H1 (cell line): ENCODE measurements at regions not wholly inside any gene's neighbourhood (a gene's known extent, or its start where the extent isn't known, plus 50 kb on each side); places are given as distances from the start of the nearest gene placed in this dataset.

Experiments
- CHD2 ChIP-seq: IDR thresholded peaks from 2 replicates; pipeline ENCODE4 v1.6.1; 2012; ENCODE audit warnings: low read length, improper control_type of control experiment
- CREB1 ChIP-seq: IDR thresholded peaks from 2 replicates; pipeline ENCODE4 v1.6.1; 2012; ENCODE audit warnings: inconsistent platforms
- CTCF ChIP-seq, 3 experiments: IDR thresholded peaks; 1 replicate in 2 of 3; 2 replicates in 1 of 3; pipeline versions ENCODE4 v1.5.1 to v1.6.1; 2011; ENCODE audit warnings: low read length in 3 of 3, mild to moderate bottlenecking in 3 of 3, inconsistent platforms in 2 of 3, low read depth in 1 of 3, moderate library complexity in 1 of 3; ENCODE audit not compliant: insufficient read depth in 1 of 3; ENCODE audit errors: control extremely low read depth in 1 of 3
- EP300 ChIP-seq, 2 experiments: IDR thresholded peaks; 1 replicate in 1 of 2; 2 replicates in 1 of 2; pipeline ENCODE4 v1.6.1; 2011 to 2012; ENCODE audit warnings: low read depth in 2 of 2, low read length in 2 of 2, mild to moderate bottlenecking in 2 of 2, borderline replicate concordance in 1 of 2, inconsistent platforms in 1 of 2, moderate library complexity in 1 of 2
- EZH2 ChIP-seq: fragments of 200-600 bp; sonication (generic); IDR thresholded peaks from 2 replicates; pipeline ENCODE4 v1.7.1; 2012; ENCODE audit warnings: low read depth, mild to moderate bottlenecking, moderate library complexity, low read length, inconsistent platforms; ENCODE audit not compliant: severe bottlenecking
- FOSL1 ChIP-seq: IDR thresholded peaks from 2 replicates; pipeline ENCODE4 v1.6.1; 2011; ENCODE audit warnings: mild to moderate bottlenecking, low read depth, low read length, moderate library complexity; ENCODE audit not compliant: insufficient read depth
- JUN ChIP-seq: IDR thresholded peaks from 2 replicates; pipeline ENCODE4 v1.6.1; 2011; ENCODE audit warnings: low read depth, mild to moderate bottlenecking, improper control_type of control experiment, low read length
- MAFK ChIP-seq: IDR thresholded peaks from 2 replicates; pipeline ENCODE4 v1.6.1; 2012; ENCODE audit warnings: low read depth, mild to moderate bottlenecking, improper control_type of control experiment, low read length
- RFX5 ChIP-seq: IDR thresholded peaks from 2 replicates; pipeline ENCODE4 v1.6.1; 2011; ENCODE audit warnings: low read depth, low read length, improper control_type of control experiment, borderline replicate concordance
- RXRA ChIP-seq: IDR thresholded peaks from 2 replicates; pipeline ENCODE4 v1.6.1; 2011; ENCODE audit warnings: low read depth, mild to moderate bottlenecking, low read length, moderate library complexity; ENCODE audit not compliant: insufficient read depth
- SP1 ChIP-seq: IDR thresholded peaks from 2 replicates; pipeline ENCODE4 v1.6.1; 2011; ENCODE audit warnings: low read depth, low read length
- TAF1 ChIP-seq: IDR thresholded peaks from 2 replicates; pipeline ENCODE4 v1.6.1; 2011; ENCODE audit warnings: mild to moderate bottlenecking, low read depth, low read length
- ZNF274 ChIP-seq: IDR thresholded peaks from 2 replicates; pipeline ENCODE4 v1.7.0; 2012; ENCODE audit warnings: low read length, borderline replicate concordance; ENCODE audit errors: extremely low read depth

- TF ChIP-seq TAF1 (no peak), SP1 (no peak), CTCF (IDR thresholded peaks at IDR 0.05; ENCODE audit: control extremely low read depth in 1 of 3, insufficient read depth in 1 of 3, low read depth in 1 of 3, low read length in 3 of 3) (no peak), RFX5 (no peak), CHD2 (no peak), RXRA (no peak), MAFK (no peak), FOSL1 (no peak), ZNF274 (no peak), JUN (no peak), EZH2 (no peak), EP300 (IDR thresholded peaks at IDR 0.05; ENCODE audit: borderline replicate concordance in 1 of 2, low read depth in 2 of 2, low read length in 2 of 2) (no peak), CREB1 (no peak)
Observed at GRCh38 chr12:19856389-19856788, 417.1 kb downstream of the AEBP2 start.
